RWPE1 (cell line): ENCODE measurements at regions not wholly inside any gene's neighbourhood (a gene's known extent, or its start where the extent isn't known, plus 50 kb on each side); places are given as distances from the start of the nearest gene placed in this dataset.

Experiments used
- CTCF ChIA-PET: fragments of 350-600 bp; sonication (Branson Sonifier 250); formaldehyde crosslinking; extraction: SDS; loops from one replicate; lab custom pipeline; 2021; lab: Yijun Ruan, JAX
- POLR2A ChIA-PET: fragments of 400-600 bp; formaldehyde crosslinking; extraction: SDS; loops from one replicate; lab custom pipeline; 2020; ENCODE audit warnings: antibody characterized with exemption; ENCODE audit not compliant: low non-redundant PET; lab: Yijun Ruan, JAX
- DNase-seq: peaks from one replicate; pipeline ENCODE4 v3.0.0; 2012; ENCODE audit warnings: low spot score
- H3K27ac ChIP-seq: fragments of 450-650 bp; 2 replicates; pipeline ENCODE4 v1.5.1; 2017
- TF ChIP-seq, protein P1 (sequence below): fragments of 450-650 bp; conservative IDR thresholded peaks from 2 replicates; pipeline ENCODE4 v1.5.1; 2017; ENCODE audit warnings: low read depth, mild to moderate bottlenecking

DNA sequence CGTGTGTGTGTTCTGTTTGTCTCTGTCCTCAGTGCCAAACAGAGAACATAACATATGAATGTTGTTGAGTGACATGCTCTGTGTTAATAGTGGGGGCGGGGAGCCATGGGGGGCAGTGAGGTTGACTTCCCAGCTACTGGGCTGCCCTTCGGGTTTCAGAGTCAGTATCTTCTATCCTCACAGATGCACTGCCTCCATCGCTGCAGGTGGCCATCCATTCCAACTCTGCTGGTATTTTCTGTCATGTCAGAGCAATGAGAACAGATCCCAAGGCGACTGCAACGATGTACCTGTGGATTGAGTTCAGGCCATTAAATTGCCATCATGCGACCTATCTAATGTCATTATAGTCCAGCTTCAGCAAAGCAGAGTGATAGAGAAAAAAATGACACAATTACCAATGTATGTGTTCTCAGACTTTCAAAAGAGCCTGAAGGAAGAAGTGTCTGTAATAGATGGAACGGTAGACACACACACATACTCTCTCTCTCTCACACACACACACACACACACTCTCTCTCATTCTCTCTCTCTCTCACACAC, 418.5 kb downstream of the RWDD3 start:
- TF ChIP-seq, protein P1, sequence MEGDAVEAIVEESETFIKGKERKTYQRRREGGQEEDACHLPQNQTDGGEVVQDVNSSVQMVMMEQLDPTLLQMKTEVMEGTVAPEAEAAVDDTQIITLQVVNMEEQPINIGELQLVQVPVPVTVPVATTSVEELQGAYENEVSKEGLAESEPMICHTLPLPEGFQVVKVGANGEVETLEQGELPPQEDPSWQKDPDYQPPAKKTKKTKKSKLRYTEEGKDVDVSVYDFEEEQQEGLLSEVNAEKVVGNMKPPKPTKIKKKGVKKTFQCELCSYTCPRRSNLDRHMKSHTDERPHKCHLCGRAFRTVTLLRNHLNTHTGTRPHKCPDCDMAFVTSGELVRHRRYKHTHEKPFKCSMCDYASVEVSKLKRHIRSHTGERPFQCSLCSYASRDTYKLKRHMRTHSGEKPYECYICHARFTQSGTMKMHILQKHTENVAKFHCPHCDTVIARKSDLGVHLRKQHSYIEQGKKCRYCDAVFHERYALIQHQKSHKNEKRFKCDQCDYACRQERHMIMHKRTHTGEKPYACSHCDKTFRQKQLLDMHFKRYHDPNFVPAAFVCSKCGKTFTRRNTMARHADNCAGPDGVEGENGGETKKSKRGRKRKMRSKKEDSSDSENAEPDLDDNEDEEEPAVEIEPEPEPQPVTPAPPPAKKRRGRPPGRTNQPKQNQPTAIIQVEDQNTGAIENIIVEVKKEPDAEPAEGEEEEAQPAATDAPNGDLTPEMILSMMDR: no peak
- no peak for DNase-seq
- CTCF ChIA-PET: no interaction called here
- no peak overlapping the region for H3K27ac ChIP-seq
- POLR2A ChIA-PET: interaction anchor here (0.6 kb wide), 1 partner anchor 8 kb away, joined by 3 read pairs; no protein-coding TSS in a partner anchor

DNA sequence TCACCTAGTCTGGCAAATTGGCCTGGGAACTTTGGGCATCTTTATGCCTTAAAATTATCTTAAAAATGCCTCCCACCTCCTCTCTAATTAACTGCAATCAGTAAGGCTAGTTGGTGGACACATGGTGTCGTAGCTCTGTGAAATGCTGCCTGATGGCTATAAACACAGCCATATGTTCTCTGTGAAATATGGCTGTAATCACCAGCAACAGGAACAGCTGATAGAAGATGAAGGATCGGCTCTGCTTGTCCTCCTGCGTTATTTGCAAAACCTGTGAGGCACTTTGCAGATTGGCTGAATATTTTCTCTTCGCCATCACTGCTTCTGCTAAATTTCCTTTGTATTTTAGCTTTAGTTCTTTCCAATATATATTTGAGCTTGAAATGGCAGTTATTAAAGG, 419.6 kb downstream of the RWDD3 start:
- ChIA-PET CTCF (interaction anchor here (0.7 kb wide), 1 partner anchor 1029 kb away, joined by 4 read pairs; no protein-coding TSS in a partner anchor), POLR2A (no interaction called here)

GRCh38 chr1:95655321-95656020, 421.5 kb downstream of the RWDD3 start:
- ChIA-PET POLR2A (no interaction called here), CTCF (interaction anchor here (0.6 kb wide), 1 partner anchor 226 kb away, joined by 3 read pairs; no protein-coding TSS in a partner anchor)
- TF ChIP-seq, protein P1: no peak
- H3K27ac ChIP-seq: no peak overlapping the region
- no peak for DNase-seq

More for the DNA sequence above, 419.6 kb downstream of the RWDD3 start:
- TF ChIP-seq, protein P1: no peak
- DNase-seq: no peak
- H3K27ac ChIP-seq: no peak overlapping the region

- TF ChIP-seq, protein P1: no peak
- no peak for DNase-seq
- CTCF ChIA-PET: interaction anchor here (0.5 kb wide), 1 partner anchor 304 kb away, joined by 3 read pairs; no protein-coding TSS in a partner anchor
- POLR2A ChIA-PET: no interaction called here
- no peak overlapping the region for H3K27ac ChIP-seq
These were observed 423.2 kb downstream of the RWDD3 start for GRCh38 chr1:95657248-95657647.

DNA sequence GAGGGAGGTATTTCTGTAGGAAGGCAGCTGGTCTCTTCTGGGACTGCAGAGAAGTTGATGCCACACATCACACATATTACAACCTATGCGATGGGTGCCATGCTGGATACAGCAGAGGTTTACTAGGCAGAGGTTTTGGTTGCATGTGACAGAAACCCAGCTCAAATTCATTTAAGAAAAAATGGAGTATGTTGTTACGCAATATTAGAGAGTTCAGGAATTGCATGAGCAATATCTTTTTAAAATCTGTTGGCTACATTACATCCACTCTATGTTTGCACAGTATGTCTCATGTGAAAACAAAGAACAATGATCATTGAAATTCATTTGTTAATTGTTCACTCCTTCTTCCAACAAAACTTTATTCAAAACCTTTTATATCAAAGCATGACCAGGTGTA, 425.2 kb downstream of the RWDD3 start:
- CTCF ChIA-PET: no interaction called here
- H3K27ac ChIP-seq: no peak overlapping the region

GRCh38 chr1:95659588-95659987, 425.6 kb downstream of the RWDD3 start:
- CTCF ChIA-PET: no interaction called here
- TF ChIP-seq, protein P1: no peak
- POLR2A ChIA-PET: no interaction called here
- H3K27ac ChIP-seq: no peak overlapping the region
- DNase-seq: no peak

More for the DNA sequence above, 425.2 kb downstream of the RWDD3 start:
- no peak for DNase-seq
- POLR2A ChIA-PET: no interaction called here
- TF ChIP-seq, protein P1: no peak
